Upper lobe of left lung (tissue), 4 donors: ENCODE measurements at regions not wholly inside any gene's neighbourhood (a gene's known extent, or its start where the extent isn't known, plus 50 kb on each side); places are given as distances from the start of the nearest gene placed in this dataset.

Experiments used
- CTCF ChIP-seq, 6 experiments: fragments of 450-650 bp in 4 of 6; fragments of 200-600 bp in 2 of 6; sonication (generic) in 2 of 6; IDR thresholded peaks; one replicate each; pipeline ENCODE4 v1.5.1; 2016 to 2019; ENCODE audit warnings: antibody characterized with exemption in 6 of 6
- POLR2A ChIP-seq, 4 donors: fragments of 450-650 bp; IDR thresholded peaks; one replicate each; pipeline ENCODE4 v1.5.1; 2016 to 2017; ENCODE audit warnings: antibody characterized with exemption in 4 of 4, mild to moderate bottlenecking in 2 of 4
- POLR2AphosphoS5 ChIP-seq, 2 donors: sonication (generic); formaldehyde crosslinking; IDR thresholded peaks; one replicate each; pipeline ENCODE4 v1.5.1; 2017; ENCODE audit warnings: antibody characterized with exemption in 2 of 2

GRCh38 chr7:51645255-51645654 lies 328.6 kb upstream of the COBL start:
- TF ChIP-seq POLR2A (IDR thresholded peaks at IDR 0.05) (no peak), CTCF (IDR thresholded peaks at IDR 0.05) (no peak), POLR2AphosphoS5 (IDR thresholded peaks at IDR 0.05) (no peak)
